ENCODE measurements at regions not wholly inside any gene's neighbourhood (a gene's known extent, or its start where the extent isn't known, plus 50 kb on each side); places are given as distances from the start of the nearest gene placed in this dataset.
"Not testable (repeated sequence)": the region's sequence is repeated elsewhere in the genome, so short reads cannot be mapped to it uniquely, and the experiment has no call there.

GRCh38 chr16:32876718-32877117 lies 200.8 kb upstream of the TP53TG3 start:
- intact Hi-C loops (cut with DNase I; ENCODE audit: low total_unique reads); H3K4me3 ChIP-seq; H3K36me3 ChIP-seq; DNase-seq; H3K27ac ChIP-seq; H3K27me3 ChIP-seq; H3K9me3 ChIP-seq; H3K4me1 ChIP-seq: not testable (repeated sequence)

DNA sequence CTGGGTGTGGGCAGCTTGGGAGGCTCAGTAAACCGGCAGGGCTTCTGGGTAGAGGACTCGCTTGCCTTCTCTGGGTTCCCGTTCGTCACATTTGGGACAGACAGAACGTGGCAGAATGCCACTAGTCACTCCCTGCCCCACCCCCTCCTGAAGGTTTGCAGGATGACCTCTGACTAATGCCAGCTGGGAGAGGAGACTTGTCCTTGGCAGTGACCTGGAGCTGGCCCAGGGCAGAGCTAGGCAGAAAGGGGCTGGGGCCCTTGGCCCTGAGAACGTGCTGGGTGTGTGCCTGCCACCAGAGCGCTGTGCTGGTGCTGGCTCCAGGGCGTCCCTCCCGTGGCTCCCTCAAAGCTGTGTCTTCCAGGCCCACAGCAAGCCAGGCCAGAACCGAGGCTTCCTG lies 197.8 kb upstream of the TP53TG3 start:
- H3K27me3 ChIP-seq; H3K9me3 ChIP-seq; H3K4me3 ChIP-seq; H3K4me1 ChIP-seq; intact Hi-C loops (cut with DNase I; ENCODE audit: low total_unique reads); DNase-seq; H3K36me3 ChIP-seq; H3K27ac ChIP-seq: not testable (repeated sequence)

DNA sequence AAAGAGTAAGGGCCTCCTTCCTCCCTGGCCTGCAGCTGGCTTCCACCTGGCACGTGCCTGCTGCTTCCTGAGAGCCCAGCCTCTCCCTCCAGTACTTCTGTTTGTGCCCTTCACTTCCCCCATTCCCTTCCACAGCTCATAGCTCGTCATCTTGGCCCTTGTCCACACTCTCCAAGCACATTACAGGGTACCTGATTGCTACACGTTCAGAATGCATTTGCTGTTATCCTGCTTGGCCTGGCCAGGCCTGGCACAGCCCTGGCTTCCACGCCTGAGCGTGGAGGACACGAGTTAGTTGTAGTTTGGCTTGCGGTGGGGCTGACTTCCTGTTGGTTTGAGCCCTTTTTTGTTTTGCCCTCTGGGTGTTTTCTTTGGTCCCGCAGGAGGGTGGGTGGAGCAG lies 197.2 kb upstream of the TP53TG3 start:
- DNase-seq; H3K27ac ChIP-seq; H3K9me3 ChIP-seq; H3K4me1 ChIP-seq; intact Hi-C loops (cut with DNase I; ENCODE audit: low total_unique reads); H3K27me3 ChIP-seq; H3K4me3 ChIP-seq; H3K36me3 ChIP-seq: not testable (repeated sequence)

- H3K27ac ChIP-seq; intact Hi-C loops (cut with DNase I; ENCODE audit: low total_unique reads); H3K4me1 ChIP-seq: not testable (repeated sequence)
Observed at GRCh38 chr16:32870628-32871027, 194.7 kb upstream of the TP53TG3 start.

DNA sequence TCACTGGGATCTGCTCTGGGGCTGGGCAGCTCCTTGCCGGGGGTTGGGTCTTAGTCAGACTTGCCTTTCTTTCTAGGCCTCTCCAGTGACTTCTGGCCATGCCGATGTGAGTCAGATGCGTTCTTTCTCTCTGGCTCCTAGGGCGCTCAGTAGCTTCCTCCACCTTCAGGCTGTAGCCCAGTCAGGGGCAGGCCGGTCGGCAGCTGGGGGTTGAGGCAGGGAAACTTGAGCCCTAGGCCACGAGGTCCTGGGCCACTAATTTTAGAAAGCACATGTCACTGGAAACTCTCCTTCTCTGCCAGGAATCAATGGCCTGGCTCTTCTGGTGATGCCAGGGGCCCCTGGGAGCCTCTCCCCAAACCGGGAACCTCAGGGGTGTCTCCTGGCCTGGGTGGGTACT lies 192.4 kb upstream of the TP53TG3 start:
- H3K9me3 ChIP-seq; H3K27ac ChIP-seq; H3K4me3 ChIP-seq; H3K4me1 ChIP-seq; H3K27me3 ChIP-seq; intact Hi-C loops (cut with DNase I; ENCODE audit: low total_unique reads); H3K36me3 ChIP-seq: not testable (repeated sequence)
- peak in 1 of 2 donors; percentile 17 for DNase-seq

More at GRCh38 chr16:32870628-32871027, 194.7 kb upstream of the TP53TG3 start:
- H3K4me3 ChIP-seq, H3K9me3 ChIP-seq, H3K36me3 ChIP-seq, DNase-seq, H3K27me3 ChIP-seq: not testable (repeated sequence)

DNA sequence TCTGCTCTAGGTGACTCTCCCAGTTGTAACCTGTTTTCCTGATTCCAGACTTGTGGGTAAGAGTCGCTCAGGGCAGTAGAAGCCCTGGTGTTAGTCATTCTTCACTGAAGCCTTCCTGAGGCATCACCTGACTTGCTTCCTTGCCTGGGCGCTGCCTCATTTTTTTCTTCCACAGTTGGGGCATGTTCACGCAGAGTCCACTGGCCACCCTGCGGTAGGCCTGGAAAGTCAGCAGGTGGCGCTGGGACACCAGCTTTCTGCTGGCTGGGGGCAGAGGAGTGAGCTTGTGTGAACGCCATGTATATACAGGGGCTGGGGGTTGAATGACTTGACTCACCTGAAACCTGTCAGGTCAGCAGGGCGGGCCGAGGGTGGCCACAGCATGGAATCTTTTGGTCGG lies 189.3 kb upstream of the TP53TG3 start:
- not testable (repeated sequence) for H3K27ac ChIP-seq, H3K36me3 ChIP-seq, H3K9me3 ChIP-seq

GRCh38 chr16:32861476-32862201 lies 185.7 kb upstream of the TP53TG3 start:
- H3K27me3 ChIP-seq; H3K27ac ChIP-seq; H3K9me3 ChIP-seq; intact Hi-C loops (cut with DNase I; ENCODE audit: low total_unique reads); H3K36me3 ChIP-seq; H3K4me3 ChIP-seq; H3K4me1 ChIP-seq; DNase-seq: not testable (repeated sequence)

More for the DNA sequence above, 189.3 kb upstream of the TP53TG3 start:
- H3K4me3 ChIP-seq; intact Hi-C loops (cut with DNase I; ENCODE audit: low total_unique reads); H3K27me3 ChIP-seq; H3K4me1 ChIP-seq; DNase-seq: not testable (repeated sequence)

DNA sequence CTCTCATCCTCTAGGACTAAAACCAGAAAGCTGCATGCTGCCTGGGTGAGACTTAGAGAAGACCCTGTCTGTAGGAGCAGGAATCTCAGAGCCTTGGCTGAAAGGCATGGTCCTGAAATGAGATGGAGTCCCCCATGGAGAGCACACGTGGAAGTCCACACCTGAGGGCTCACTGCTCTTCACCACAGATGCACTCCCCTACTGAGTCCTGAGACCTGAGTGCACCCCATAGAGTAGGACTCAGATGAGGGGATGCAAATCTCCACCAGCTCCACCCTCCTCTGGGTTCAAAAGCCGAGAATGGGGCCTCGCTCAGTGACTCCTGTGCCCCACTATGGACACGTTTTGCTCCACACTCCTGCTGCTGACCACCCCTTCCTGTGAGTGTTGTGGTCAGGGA lies 171.4 kb upstream of the TP53TG3 start:
- H3K9me3 ChIP-seq; intact Hi-C loops (cut with DNase I; ENCODE audit: low total_unique reads); DNase-seq; H3K4me1 ChIP-seq; H3K27me3 ChIP-seq; H3K36me3 ChIP-seq; H3K4me3 ChIP-seq; H3K27ac ChIP-seq: not testable (repeated sequence)

- H3K9me3 ChIP-seq; DNase-seq; H3K36me3 ChIP-seq; H3K27me3 ChIP-seq; H3K4me3 ChIP-seq; H3K27ac ChIP-seq; H3K4me1 ChIP-seq; intact Hi-C loops (cut with DNase I; ENCODE audit: low total_unique reads): not testable (repeated sequence)
Observed at GRCh38 chr16:32845572-32845971, 169.6 kb upstream of the TP53TG3 start.

- H3K36me3 ChIP-seq; H3K9me3 ChIP-seq; H3K27me3 ChIP-seq; H3K27ac ChIP-seq; DNase-seq; intact Hi-C loops (cut with DNase I; ENCODE audit: low total_unique reads); H3K4me1 ChIP-seq; H3K4me3 ChIP-seq: not testable (repeated sequence)
Observed at GRCh38 chr16:32842844-32843243, 166.9 kb upstream of the TP53TG3 start.

DNA sequence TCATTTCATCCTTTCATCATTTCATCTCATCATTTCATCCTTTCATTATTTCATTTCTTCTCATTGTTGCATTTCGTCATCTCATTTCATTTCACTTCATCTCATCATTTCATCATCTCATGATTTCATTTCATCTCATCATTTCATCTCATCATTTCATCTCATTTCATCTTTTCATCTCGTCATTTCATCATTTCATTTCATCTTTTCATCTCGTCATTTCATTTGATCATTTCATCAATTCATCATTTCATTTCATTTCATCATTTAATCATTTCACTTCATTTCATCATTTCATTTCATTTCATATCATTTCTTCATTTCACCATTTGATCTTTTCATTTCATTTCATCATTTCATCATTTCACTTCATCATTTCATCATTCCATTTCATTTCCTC lies 131.3 kb upstream of the TP53TG3 start:
- intact Hi-C loops (cut with DNase I; ENCODE audit: low total_unique reads); DNase-seq; H3K27me3 ChIP-seq: not testable (repeated sequence)

GRCh38 chr16:32805639-32806038 lies 129.7 kb upstream of the TP53TG3 start:
- H3K4me3 ChIP-seq; H3K36me3 ChIP-seq; H3K27ac ChIP-seq; intact Hi-C loops (cut with DNase I; ENCODE audit: low total_unique reads); H3K27me3 ChIP-seq; H3K9me3 ChIP-seq; H3K4me1 ChIP-seq; DNase-seq: not testable (repeated sequence)

More for the DNA sequence above, 131.3 kb upstream of the TP53TG3 start:
- H3K9me3 ChIP-seq, H3K27ac ChIP-seq, H3K4me1 ChIP-seq, H3K4me3 ChIP-seq, H3K36me3 ChIP-seq: not testable (repeated sequence)
